H1 (cell line): ENCODE measurements at regions not wholly inside any gene's neighbourhood (a gene's known extent, or its start where the extent isn't known, plus 50 kb on each side); places are given as distances from the start of the nearest gene placed in this dataset.

Experiments
- CHD2 ChIP-seq: IDR thresholded peaks from 2 replicates; pipeline ENCODE4 v1.6.1; 2012; ENCODE audit warnings: low read length, improper control_type of control experiment
- EP300 ChIP-seq, 2 experiments: IDR thresholded peaks; 1 replicate in 1 of 2; 2 replicates in 1 of 2; pipeline ENCODE4 v1.6.1; 2011 to 2012; ENCODE audit warnings: low read depth in 2 of 2, low read length in 2 of 2, mild to moderate bottlenecking in 2 of 2, borderline replicate concordance in 1 of 2, inconsistent platforms in 1 of 2, moderate library complexity in 1 of 2
- EZH2 ChIP-seq: fragments of 200-600 bp; sonication (generic); IDR thresholded peaks from 2 replicates; pipeline ENCODE4 v1.7.1; 2012; ENCODE audit warnings: low read depth, mild to moderate bottlenecking, moderate library complexity, low read length, inconsistent platforms; ENCODE audit not compliant: severe bottlenecking
- HDAC6 ChIP-seq: IDR thresholded peaks from one replicate; pipeline ENCODE4 v1.7.1; 2012; ENCODE audit warnings: low read depth, mild to moderate bottlenecking, inconsistent platforms, low read length, moderate library complexity
- JUND ChIP-seq: IDR thresholded peaks from 2 replicates; pipeline ENCODE4 v1.6.1; 2011; ENCODE audit warnings: mild to moderate bottlenecking, improper control_type of control experiment, low read length
- NRF1 ChIP-seq: IDR thresholded peaks from 2 replicates; pipeline ENCODE4 v1.6.1; 2011; ENCODE audit warnings: mild to moderate bottlenecking, low read depth, low read length, improper control_type of control experiment
- POLR2A ChIP-seq, 2 experiments: IDR thresholded peaks; 1 replicate in 1 of 2; 2 replicates in 1 of 2; pipeline ENCODE4 v1.6.1; 2011; ENCODE audit warnings: low read depth in 2 of 2, low read length in 2 of 2, mild to moderate bottlenecking in 2 of 2; ENCODE audit errors: control extremely low read depth in 1 of 2
- POU5F1 ChIP-seq: IDR thresholded peaks from 2 replicates; pipeline ENCODE4 v1.6.1; 2011; ENCODE audit warnings: low read depth, mild to moderate bottlenecking, low read length, moderate library complexity
- TF ChIP-seq, protein P1 (sequence below), 3 experiments: IDR thresholded peaks; 1 replicate in 2 of 3; 2 replicates in 1 of 3; pipeline versions ENCODE4 v1.5.1 to v1.6.1; 2011; ENCODE audit warnings: low read length in 3 of 3, mild to moderate bottlenecking in 3 of 3, inconsistent platforms in 2 of 3, low read depth in 1 of 3, moderate library complexity in 1 of 3; ENCODE audit not compliant: insufficient read depth in 1 of 3; ENCODE audit errors: control extremely low read depth in 1 of 3
- TF ChIP-seq, protein P2 (sequence below): IDR thresholded peaks from 2 replicates; pipeline ENCODE4 v1.6.1; 2012; ENCODE audit warnings: inconsistent platforms
- TF ChIP-seq, protein P3 (sequence below): IDR thresholded peaks from 2 replicates; pipeline ENCODE4 v1.6.1; 2011; ENCODE audit warnings: low read depth, mild to moderate bottlenecking, low read length; ENCODE audit not compliant: insufficient read depth

DNA sequence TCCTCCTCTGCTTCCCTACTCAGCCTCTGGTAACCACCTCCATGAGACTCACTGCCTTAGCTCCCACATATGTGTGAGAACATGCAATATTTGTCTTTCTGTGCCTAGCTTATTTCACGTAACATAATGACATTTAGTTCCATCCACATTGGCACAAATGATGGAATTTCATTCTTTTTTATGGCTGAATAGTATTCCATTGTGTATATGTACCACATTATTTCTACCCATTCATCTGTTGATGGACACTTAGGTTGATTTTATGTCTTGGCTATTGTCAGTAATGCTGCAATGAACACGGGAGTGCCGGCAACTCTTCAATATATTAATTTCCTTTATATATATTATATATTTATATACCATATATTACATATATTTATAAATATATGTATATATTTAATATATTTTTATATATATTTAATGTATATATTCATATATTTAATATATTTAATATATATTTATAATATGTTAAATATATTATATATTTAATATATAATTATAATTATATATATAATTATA is 1046.9 kb downstream of the DNAJB9 start:
- TF ChIP-seq JUND = no peak
- no peak for TF ChIP-seq NRF1
- TF ChIP-seq, protein P1, sequence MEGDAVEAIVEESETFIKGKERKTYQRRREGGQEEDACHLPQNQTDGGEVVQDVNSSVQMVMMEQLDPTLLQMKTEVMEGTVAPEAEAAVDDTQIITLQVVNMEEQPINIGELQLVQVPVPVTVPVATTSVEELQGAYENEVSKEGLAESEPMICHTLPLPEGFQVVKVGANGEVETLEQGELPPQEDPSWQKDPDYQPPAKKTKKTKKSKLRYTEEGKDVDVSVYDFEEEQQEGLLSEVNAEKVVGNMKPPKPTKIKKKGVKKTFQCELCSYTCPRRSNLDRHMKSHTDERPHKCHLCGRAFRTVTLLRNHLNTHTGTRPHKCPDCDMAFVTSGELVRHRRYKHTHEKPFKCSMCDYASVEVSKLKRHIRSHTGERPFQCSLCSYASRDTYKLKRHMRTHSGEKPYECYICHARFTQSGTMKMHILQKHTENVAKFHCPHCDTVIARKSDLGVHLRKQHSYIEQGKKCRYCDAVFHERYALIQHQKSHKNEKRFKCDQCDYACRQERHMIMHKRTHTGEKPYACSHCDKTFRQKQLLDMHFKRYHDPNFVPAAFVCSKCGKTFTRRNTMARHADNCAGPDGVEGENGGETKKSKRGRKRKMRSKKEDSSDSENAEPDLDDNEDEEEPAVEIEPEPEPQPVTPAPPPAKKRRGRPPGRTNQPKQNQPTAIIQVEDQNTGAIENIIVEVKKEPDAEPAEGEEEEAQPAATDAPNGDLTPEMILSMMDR (IDR thresholded peaks at IDR 0.05; ENCODE audit: control extremely low read depth in 1 of 3, insufficient read depth in 1 of 3, low read depth in 1 of 3, low read length in 3 of 3) = no peak
- TF ChIP-seq, protein P2, sequence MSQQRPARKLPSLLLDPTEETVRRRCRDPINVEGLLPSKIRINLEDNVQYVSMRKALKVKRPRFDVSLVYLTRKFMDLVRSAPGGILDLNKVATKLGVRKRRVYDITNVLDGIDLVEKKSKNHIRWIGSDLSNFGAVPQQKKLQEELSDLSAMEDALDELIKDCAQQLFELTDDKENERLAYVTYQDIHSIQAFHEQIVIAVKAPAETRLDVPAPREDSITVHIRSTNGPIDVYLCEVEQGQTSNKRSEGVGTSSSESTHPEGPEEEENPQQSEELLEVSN = no peak
- no peak for TF ChIP-seq POLR2A (IDR thresholded peaks at IDR 0.05; ENCODE audit: control extremely low read depth in 1 of 2, low read depth in 2 of 2, low read length in 2 of 2)
- TF ChIP-seq HDAC6 = no peak
- TF ChIP-seq POU5F1 = no peak
- TF ChIP-seq, protein P3, sequence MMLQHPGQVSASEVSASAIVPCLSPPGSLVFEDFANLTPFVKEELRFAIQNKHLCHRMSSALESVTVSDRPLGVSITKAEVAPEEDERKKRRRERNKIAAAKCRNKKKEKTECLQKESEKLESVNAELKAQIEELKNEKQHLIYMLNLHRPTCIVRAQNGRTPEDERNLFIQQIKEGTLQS = no peak
- no peak for TF ChIP-seq EP300 (IDR thresholded peaks at IDR 0.05; ENCODE audit: borderline replicate concordance in 1 of 2, low read depth in 2 of 2, low read length in 2 of 2)
- no peak for TF ChIP-seq CHD2
- no peak for TF ChIP-seq EZH2
